Colonic mucosa (tissue), 4 donors: ENCODE measurements at regions not wholly inside any gene's neighbourhood (a gene's known extent, or its start where the extent isn't known, plus 50 kb on each side); places are given as distances from the start of the nearest gene placed in this dataset.

Source experiments
- DNase-seq: peaks from one replicate; pipeline ENCODE4 v3.0.0-alpha.2; 2020
- H3K27ac ChIP-seq: fragments of 200-600 bp; one replicate; pipeline ENCODE4 v1.8.0; 2021
- H3K27me3 ChIP-seq: fragments of 200-600 bp; one replicate; pipeline ENCODE4 v1.8.0; 2021
- H3K36me3 ChIP-seq: fragments of 200-600 bp; one replicate; pipeline ENCODE4 v1.8.0; 2021
- H3K4me1 ChIP-seq: fragments of 200-600 bp; one replicate; pipeline ENCODE4 v1.8.0; 2021; ENCODE audit warnings: mild to moderate bottlenecking
- H3K4me3 ChIP-seq: fragments of 200-600 bp; one replicate; pipeline ENCODE4 v1.8.0; 2021
- H3K9ac ChIP-seq, 2 donors: one replicate each; pipeline ENCODE4 v1.7.0; 2013; ENCODE audit warnings: control low read depth in 2 of 2, low read depth in 2 of 2, low read length in 2 of 2
- H3K9me3 ChIP-seq: fragments of 200-600 bp; one replicate; pipeline ENCODE4 v1.8.0; 2021
- intact Hi-C: fragments of 100-400 bp; cut with DNase I; formaldehyde crosslinking; loops from one replicate; pipeline ENCODE4 v1.14.1; 2022
- TF ChIP-seq, protein P1 (sequence below): fragments of 200-600 bp; IDR thresholded peaks from one replicate; pipeline ENCODE4 v1.8.0; 2022; ENCODE audit warnings: antibody characterized with exemption, mild to moderate bottlenecking
- donor health status: healthy.
- donor health status: DM: no; HTN: no; CAD: no.
- donor health status: DM: no; HTN: no; CAD: no.

- intact Hi-C loops = no loop called here
- TF ChIP-seq, protein P1, sequence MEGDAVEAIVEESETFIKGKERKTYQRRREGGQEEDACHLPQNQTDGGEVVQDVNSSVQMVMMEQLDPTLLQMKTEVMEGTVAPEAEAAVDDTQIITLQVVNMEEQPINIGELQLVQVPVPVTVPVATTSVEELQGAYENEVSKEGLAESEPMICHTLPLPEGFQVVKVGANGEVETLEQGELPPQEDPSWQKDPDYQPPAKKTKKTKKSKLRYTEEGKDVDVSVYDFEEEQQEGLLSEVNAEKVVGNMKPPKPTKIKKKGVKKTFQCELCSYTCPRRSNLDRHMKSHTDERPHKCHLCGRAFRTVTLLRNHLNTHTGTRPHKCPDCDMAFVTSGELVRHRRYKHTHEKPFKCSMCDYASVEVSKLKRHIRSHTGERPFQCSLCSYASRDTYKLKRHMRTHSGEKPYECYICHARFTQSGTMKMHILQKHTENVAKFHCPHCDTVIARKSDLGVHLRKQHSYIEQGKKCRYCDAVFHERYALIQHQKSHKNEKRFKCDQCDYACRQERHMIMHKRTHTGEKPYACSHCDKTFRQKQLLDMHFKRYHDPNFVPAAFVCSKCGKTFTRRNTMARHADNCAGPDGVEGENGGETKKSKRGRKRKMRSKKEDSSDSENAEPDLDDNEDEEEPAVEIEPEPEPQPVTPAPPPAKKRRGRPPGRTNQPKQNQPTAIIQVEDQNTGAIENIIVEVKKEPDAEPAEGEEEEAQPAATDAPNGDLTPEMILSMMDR = no peak
- H3K36me3 ChIP-seq = no peaks in the 10 kb centered on the region
- DNase-seq = no peak
- H3K27me3 ChIP-seq = no peaks in the 10 kb centered on the region
- H3K4me1 ChIP-seq = no peaks in the 10 kb centered on the region
- no peaks in the 10 kb centered on the region for H3K9me3 ChIP-seq
- no peak overlapping the region for H3K9ac ChIP-seq
- H3K27ac ChIP-seq = no peak overlapping the region
- no peak overlapping the region for H3K4me3 ChIP-seq
These were observed 741.3 kb upstream of the RAB6C start for GRCh38 chr2:129237966-129238725.

DNA sequence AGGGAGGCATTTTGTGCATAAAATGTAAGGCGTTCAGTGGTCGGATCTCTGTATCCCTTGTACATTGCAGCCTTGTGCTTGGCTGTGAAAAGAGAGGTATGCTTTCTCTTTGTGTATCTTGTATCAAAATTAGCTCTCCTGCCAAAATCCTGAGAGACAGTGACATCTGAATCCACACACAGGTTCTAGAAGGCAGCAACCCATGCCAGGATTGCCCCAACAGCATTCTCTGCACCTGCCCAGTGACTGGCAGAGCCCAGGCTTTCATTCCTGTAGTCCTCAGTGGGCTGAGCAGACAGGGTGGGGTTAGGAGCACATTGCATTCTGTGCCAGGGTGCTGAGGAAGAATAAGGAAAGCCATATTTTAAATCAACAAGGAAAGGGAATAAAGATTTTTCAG is 740.3 kb upstream of the RAB6C start:
- Histone ChIP-seq H3K9me3 (no peaks in the 10 kb centered on the region), H3K27ac (no peak overlapping the region), H3K9ac (no peak overlapping the region), H3K4me1 (no peaks in the 10 kb centered on the region), H3K4me3 (no peak overlapping the region), H3K36me3 (no peaks in the 10 kb centered on the region), H3K27me3 (no peaks in the 10 kb centered on the region)
- intact Hi-C loops = no loop called here
- TF ChIP-seq, protein P1 = no peak
- DNase-seq = no peak

DNA sequence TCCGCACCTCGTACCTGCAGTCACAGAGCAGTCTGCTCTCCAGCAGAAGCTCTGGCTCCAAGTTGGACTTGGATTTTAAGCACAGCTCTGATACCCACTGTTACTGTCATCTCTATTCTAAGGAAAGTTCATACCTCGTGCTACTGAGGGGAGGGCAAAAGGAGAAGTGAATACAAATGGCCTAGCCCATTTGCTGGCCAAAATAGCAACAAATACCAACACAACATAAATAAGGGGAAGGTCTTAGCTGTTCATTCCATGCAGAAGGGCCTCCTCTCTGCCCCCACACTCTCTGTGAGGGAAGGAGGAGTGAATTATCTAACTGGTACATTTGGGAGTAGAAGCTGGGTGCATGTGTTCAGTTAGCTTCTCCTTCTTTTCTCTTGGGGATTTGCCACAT is 739.4 kb upstream of the RAB6C start:
- H3K27me3 ChIP-seq = no peaks in the 10 kb centered on the region
- no peak for DNase-seq
- H3K4me1 ChIP-seq = no peaks in the 10 kb centered on the region
- no peaks in the 10 kb centered on the region for H3K9me3 ChIP-seq
- no peak overlapping the region for H3K4me3 ChIP-seq
- intact Hi-C loops = no loop called here
- no peak overlapping the region for H3K9ac ChIP-seq
- TF ChIP-seq, protein P1 = no peak
- no peaks in the 10 kb centered on the region for H3K36me3 ChIP-seq
- H3K27ac ChIP-seq = no peak overlapping the region

- Histone ChIP-seq H3K4me1 (no peaks in the 10 kb centered on the region), H3K9me3 (no peaks in the 10 kb centered on the region), H3K27me3 (no peaks in the 10 kb centered on the region), H3K27ac (no peak overlapping the region), H3K4me3 (no peak overlapping the region), H3K9ac (no peak overlapping the region), H3K36me3 (no peaks in the 10 kb centered on the region)
- intact Hi-C loops = no loop called here
- TF ChIP-seq, protein P1 = no peak
- DNase-seq = no peak
These were observed 737.2 kb upstream of the RAB6C start for GRCh38 chr2:129242269-129242668.

DNA sequence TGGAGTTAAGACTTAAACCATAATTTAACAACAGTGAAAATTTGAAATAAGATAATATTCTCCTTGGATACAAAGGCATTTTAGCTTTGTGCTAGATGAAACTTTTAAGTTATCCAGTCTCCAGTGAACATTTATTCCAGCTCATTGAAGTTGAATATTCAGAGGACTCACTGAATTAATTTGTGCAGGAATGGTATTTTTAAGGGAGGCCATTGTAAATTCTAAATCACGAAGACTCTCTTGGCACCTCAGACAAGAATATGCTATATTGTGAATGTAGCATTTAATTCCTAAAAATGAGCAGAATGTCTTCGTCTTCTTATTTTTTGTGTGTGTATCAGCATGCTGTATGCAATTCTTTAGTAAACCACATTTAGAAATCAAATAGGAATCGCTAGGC is 731.7 kb upstream of the RAB6C start:
- TF ChIP-seq, protein P1 = no peak
- Histone ChIP-seq H3K36me3 (no peaks in the 10 kb centered on the region), H3K9me3 (no peaks in the 10 kb centered on the region), H3K27ac (no peak overlapping the region), H3K4me1 (no peaks in the 10 kb centered on the region), H3K27me3 (no peaks in the 10 kb centered on the region), H3K4me3 (no peak overlapping the region), H3K9ac (no peak overlapping the region)
- intact Hi-C loops = no loop called here
- no peak for DNase-seq
